Hepatocyte (in vitro differentiated cells): ENCODE measurements at regions not wholly inside any gene's neighbourhood (a gene's known extent, or its start where the extent isn't known, plus 50 kb on each side); places are given as distances from the start of the nearest gene placed in this dataset.

Source experiments
- EZH2phosphoT487 ChIP-seq: fragments of 200-600 bp; sonication (generic); IDR thresholded peaks from one replicate; pipeline ENCODE4 v1.6.1; 2018; ENCODE audit warnings: antibody characterized with exemption, mild to moderate bottlenecking, low read depth, moderate library complexity; ENCODE audit not compliant: unreplicated experiment, severe bottlenecking
- TF ChIP-seq, protein P1 (sequence below): fragments of 200-600 bp; sonication (generic); IDR thresholded peaks from 2 replicates; pipeline ENCODE4 v1.5.1; 2016; ENCODE audit warnings: antibody characterized with exemption, mild to moderate bottlenecking; ENCODE audit not compliant: poor library complexity

GRCh38 chr1:216827251-216827650 is 104.0 kb upstream of the ESRRG start:
- TF ChIP-seq, protein P1, sequence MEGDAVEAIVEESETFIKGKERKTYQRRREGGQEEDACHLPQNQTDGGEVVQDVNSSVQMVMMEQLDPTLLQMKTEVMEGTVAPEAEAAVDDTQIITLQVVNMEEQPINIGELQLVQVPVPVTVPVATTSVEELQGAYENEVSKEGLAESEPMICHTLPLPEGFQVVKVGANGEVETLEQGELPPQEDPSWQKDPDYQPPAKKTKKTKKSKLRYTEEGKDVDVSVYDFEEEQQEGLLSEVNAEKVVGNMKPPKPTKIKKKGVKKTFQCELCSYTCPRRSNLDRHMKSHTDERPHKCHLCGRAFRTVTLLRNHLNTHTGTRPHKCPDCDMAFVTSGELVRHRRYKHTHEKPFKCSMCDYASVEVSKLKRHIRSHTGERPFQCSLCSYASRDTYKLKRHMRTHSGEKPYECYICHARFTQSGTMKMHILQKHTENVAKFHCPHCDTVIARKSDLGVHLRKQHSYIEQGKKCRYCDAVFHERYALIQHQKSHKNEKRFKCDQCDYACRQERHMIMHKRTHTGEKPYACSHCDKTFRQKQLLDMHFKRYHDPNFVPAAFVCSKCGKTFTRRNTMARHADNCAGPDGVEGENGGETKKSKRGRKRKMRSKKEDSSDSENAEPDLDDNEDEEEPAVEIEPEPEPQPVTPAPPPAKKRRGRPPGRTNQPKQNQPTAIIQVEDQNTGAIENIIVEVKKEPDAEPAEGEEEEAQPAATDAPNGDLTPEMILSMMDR = no peak
- no peak for TF ChIP-seq EZH2phosphoT487
